Kidney (tissue), 13 donors: ENCODE measurements at regions not wholly inside any gene's neighbourhood (a gene's known extent, or its start where the extent isn't known, plus 50 kb on each side); places are given as distances from the start of the nearest gene placed in this dataset.
"Not testable (repeated sequence)": the region's sequence is repeated elsewhere in the genome, so short reads cannot be mapped to it uniquely, and the experiment has no call there.

ENCODE experiments used
- DNase-seq, 5 donors: peaks; one replicate each; pipeline ENCODE4 v3.0.0-alpha.2; 2013 to 2020
- FAIRE-seq: peaks from 2 replicates; lab custom pipeline; 2012; peaks lifted over from hg19 to GRCh38; lab: Jason Lieb, UNC
- H3K27ac ChIP-seq, 2 donors: one replicate each; pipeline ENCODE4 v1.7.0; 2013; ENCODE audit warnings: low read depth in 2 of 2, low read length in 2 of 2, inconsistent platforms in 1 of 2
- H3K27me3 ChIP-seq: one replicate; pipeline ENCODE4 v1.7.1; 2013; ENCODE audit warnings: low read length, inconsistent platforms; ENCODE audit not compliant: control insufficient read depth, insufficient read depth
- H3K36me3 ChIP-seq, 3 donors: one replicate each; pipeline versions ENCODE4 v1.7.0 to v1.7.1; 2013; ENCODE audit warnings: low read length in 3 of 3, control low read depth in 1 of 3, inconsistent platforms in 1 of 3; ENCODE audit not compliant: insufficient read depth in 3 of 3, control insufficient read depth in 2 of 3
- H3K4me1 ChIP-seq, 3 donors: one replicate each; pipeline versions ENCODE4 v1.7.0 to v1.7.1; 2013; ENCODE audit warnings: low read length in 3 of 3, inconsistent platforms in 1 of 3, low read depth in 1 of 3; ENCODE audit not compliant: control insufficient read depth in 2 of 3, insufficient read depth in 2 of 3
- H3K4me3 ChIP-seq, 3 donors: one replicate each; pipeline versions ENCODE4 v1.7.0 to v1.8.1; 2013; ENCODE audit warnings: low read length in 3 of 3, control low read depth in 1 of 3, inconsistent platforms in 1 of 3
- H3K9ac ChIP-seq, 3 donors: one replicate each; pipeline versions ENCODE4 v1.7.0 to v1.7.1; 2013; ENCODE audit warnings: low read length in 3 of 3, control low read depth in 1 of 3, inconsistent platforms in 1 of 3
- H3K9me3 ChIP-seq, 3 donors: one replicate each; pipeline versions ENCODE4 v1.7.0 to v1.7.1; 2013; ENCODE audit warnings: low read length in 3 of 3, control low read depth in 1 of 3, inconsistent platforms in 1 of 3; ENCODE audit not compliant: control insufficient read depth in 2 of 3, insufficient read depth in 1 of 3
- CTCF ChIP-seq: IDR thresholded peaks from 3 replicates; pipeline ENCODE4 v1.5.1; 2012; ENCODE audit warnings: mild to moderate bottlenecking, moderate library complexity, borderline replicate concordance; ENCODE audit not compliant: insufficient read depth; ENCODE audit errors: extremely low read depth
- intact Hi-C: fragments of 100-400 bp; cut with DNase I; formaldehyde crosslinking; loops from one replicate; pipeline ENCODE4 v1.11.1; 2022
- donor health status: control.
- donor health status: control.
- donor health status: control.
- donor health status: control.
- donor health status: control.
- donor health status: DM: yes; HTN: yes; CAD: no.
- donor health status: Normal renal cell carcinoma (clear cell type).

GRCh38 chr6:169975701-169976100 lies 224.3 kb downstream of the ERMARD start:
- no peak for TF ChIP-seq CTCF
- peak in 1 of 5 donors; percentile 32 for DNase-seq

GRCh38 chr6:169975286-169975685 lies 223.9 kb downstream of the ERMARD start:
- DNase-seq (peak in 1 of 5 donors; percentile 56), FAIRE-seq (no peak)
- Histone ChIP-seq H3K36me3 (no peaks in the 10 kb centered on the region), H3K9me3 (no peaks in the 10 kb centered on the region), H3K4me3 (no peak overlapping the region), H3K4me1 (no peaks in the 10 kb centered on the region), H3K27me3 (no peaks in the 10 kb centered on the region), H3K9ac (no peak overlapping the region), H3K27ac (no peak overlapping the region)
- no peak for TF ChIP-seq CTCF
- intact Hi-C loops = no loop called here

More at GRCh38 chr6:169975701-169976100, 224.3 kb downstream of the ERMARD start:
- Histone ChIP-seq H3K4me3 (no peak overlapping the region), H3K9ac (no peak overlapping the region), H3K4me1 (no peaks in the 10 kb centered on the region), H3K27ac (no peak overlapping the region), H3K36me3 (no peaks in the 10 kb centered on the region), H3K9me3 (no peaks in the 10 kb centered on the region), H3K27me3 (no peaks in the 10 kb centered on the region)
- intact Hi-C loops = no loop called here
- FAIRE-seq = no peak

GRCh38 chr6:169974663-169975062 lies 223.2 kb downstream of the ERMARD start:
- no peak for TF ChIP-seq CTCF
- Histone ChIP-seq H3K4me3 (no peak overlapping the region), H3K4me1 (no peaks in the 10 kb centered on the region), H3K27me3 (no peaks in the 10 kb centered on the region), H3K9ac (no peak overlapping the region), H3K9me3 (no peaks in the 10 kb centered on the region), H3K27ac (no peak overlapping the region), H3K36me3 (no peaks in the 10 kb centered on the region)
- DNase-seq (peak in 1 of 5 donors; percentile 45), FAIRE-seq (no peak)
- intact Hi-C loops = no loop called here

GRCh38 chr6:169973588-169974467 lies 222.4 kb downstream of the ERMARD start:
- H3K4me3 ChIP-seq, H3K4me1 ChIP-seq, FAIRE-seq, H3K9me3 ChIP-seq, H3K27ac ChIP-seq, intact Hi-C loops, H3K9ac ChIP-seq, H3K27me3 ChIP-seq, H3K36me3 ChIP-seq: not testable (repeated sequence)
- DNase-seq = peak in 1 of 5 donors; percentile 66
